NOMO-1 treated with dmso at 0.1 percent for 144 hours (cell line): ENCODE measurements at regions not wholly inside any gene's neighbourhood (a gene's known extent, or its start where the extent isn't known, plus 50 kb on each side); places are given as distances from the start of the nearest gene placed in this dataset.

ENCODE experiments used
- DNase-seq: peaks from one replicate; lab custom pipeline; 2025; ENCODE audit not compliant: unreplicated experiment; lab: John Stamatoyannopoulos, UW

DNA sequence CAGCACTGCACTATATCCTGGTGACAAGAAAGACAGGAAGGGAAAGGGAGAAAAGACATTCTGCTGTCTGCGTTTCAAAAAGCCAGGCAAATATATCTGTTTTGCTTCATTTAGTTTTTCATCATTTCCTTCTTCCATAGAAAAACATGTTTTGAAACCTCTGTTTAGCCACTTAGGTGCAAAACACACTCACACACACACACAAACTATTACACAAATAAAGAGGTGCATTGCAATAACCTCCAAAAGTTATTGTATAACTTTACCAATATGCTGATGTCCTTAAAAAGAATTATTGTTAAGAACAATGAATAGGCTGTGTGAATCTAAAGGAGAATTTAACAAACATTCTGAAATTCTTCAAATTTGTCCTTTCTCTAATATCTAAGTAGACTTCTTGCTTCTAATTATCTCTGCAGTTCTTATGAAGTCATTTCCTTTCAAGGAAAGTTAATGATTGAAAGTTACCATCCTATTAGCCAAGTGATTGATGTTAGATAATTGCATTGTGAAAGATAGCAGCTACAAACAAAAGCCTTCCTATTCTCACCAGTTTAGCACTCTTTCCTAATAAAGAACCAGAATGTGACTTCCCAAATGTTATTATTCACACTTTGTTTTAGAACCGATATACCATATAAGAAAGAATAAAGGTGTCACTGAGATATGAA is 516.7 kb downstream of the KCNJ3 start:
- no peak for DNase-seq

DNA sequence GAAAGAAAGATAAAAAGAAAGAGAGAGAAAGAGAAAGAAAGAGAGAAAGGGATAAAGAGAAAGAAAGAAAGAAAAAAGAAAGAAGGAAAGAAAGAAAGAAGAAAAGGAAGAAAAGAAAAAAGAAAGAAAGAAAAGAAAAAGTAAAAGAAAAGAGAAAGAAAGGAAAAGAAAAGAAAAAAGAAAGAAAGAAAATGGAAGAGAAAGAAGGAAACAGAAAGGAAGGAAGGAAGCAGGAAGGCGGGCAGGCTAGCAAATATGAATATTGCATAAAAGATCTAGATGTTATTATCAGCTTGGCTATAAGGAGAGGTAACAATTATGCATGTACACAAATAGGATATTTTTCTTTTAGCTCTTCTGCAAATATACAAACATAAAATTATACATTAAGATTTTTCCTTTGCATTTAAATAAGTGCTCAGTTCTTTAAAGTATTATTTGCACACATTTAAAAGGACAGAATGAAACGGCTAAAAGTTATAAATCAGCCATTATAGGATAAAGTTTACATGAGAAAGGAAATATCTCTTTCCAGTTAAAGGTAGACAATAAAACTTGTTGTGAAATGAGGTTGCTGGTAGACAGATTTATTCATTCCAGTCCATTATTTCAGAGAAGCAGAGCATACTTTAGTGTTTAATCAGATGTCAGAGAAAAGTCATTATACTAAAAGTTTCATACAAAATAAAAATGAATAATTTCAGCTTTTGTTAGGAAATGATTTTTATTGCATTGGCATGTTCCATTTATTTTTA is 511.4 kb downstream of the KCNJ3 start:
- no peak for DNase-seq

DNA sequence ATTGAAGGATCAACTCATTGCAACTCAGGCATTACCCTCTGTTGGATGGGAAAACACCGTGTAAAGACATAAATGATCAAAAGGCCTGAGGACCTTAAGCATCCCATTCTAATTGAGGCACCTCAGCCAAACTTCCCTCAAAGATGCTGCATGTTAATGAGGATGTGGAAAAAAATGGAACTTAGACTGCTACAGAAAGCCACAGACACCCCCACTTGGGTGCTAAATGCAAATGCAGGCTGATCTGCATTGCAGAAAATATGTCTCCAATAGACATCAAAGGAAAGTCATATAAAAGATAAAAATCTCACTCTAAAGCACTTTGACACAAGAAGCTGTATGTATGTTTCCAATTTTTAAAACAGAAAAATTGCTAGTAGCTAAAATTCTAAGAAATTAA is 504.7 kb downstream of the KCNJ3 start:
- DNase-seq, result no peak

DNA sequence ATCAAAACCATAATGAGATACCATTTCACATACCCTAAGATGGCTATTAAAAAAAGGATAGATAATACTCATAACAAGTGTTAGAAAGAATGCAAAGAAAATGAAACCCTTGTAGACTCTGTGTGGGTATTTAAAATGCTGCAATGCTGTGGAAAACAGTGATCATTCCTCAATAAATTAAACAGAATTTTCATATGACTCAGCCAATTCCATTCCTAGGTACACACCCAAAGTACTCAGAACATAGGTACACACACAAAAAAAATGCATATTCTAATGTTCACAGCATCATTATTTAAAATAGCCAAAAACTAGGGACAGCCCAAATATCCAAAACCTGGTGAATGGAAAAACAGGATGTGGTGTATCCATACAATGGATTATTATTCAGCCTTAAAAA is 502.3 kb downstream of the KCNJ3 start:
- DNase-seq, result no peak

DNA sequence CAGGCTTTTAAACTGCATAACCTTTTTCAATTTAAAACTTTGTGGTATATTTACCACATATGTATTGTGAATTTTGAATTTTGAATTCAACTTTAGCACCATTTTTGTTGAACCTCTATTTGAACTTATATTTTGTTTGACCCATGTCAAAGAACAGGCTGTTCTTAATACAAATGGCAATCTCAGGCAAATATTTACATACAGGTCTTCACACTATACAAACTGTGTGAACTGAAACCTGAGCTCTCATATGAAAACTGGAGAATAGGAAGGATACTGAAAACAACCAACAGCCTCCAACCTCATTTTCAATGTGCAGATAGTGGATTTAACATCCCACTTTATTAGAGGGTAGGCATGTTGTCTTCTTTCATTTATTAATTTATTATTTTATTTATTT is 491.8 kb downstream of the KCNJ3 start:
- no peak for DNase-seq

DNA sequence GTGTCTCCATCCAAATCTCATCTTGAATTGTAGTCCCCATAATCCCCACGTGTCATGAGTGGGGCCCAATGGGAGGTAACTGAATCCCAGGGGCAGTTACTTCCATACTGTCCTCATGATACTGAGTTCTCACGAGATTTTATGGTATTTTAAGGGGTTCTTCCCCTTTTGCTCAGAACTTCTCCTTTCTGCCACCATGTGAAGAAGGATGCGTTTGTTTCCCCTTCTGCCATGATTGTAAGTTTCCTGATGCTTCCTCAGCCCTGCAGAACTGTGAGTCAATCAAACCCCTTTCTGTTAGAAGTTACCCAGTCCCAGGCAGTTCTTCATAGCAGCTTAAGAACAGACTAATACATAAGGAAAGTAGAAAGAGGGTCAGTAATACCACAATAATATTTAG is 480.4 kb downstream of the KCNJ3 start:
- DNase-seq, result no peak

DNA sequence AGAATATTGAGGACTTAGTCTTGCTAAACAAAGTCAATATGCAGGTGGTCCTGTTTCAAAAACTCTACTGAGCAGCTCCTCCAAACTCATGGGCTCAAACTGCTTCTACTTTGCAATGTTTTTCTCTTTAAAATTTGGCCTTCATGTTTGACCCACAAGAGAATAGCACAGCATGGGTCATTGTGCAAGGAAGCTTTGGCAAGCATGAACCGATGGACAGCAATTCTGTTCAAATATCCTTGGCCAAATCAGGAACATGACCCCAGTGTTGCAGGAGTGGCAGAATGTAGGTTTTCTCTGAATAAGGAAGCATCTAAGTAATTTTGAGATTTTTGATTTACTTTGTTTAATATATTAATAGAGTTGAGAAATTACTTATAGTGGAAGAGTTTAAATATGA is 477.9 kb downstream of the KCNJ3 start:
- no peak for DNase-seq

DNA sequence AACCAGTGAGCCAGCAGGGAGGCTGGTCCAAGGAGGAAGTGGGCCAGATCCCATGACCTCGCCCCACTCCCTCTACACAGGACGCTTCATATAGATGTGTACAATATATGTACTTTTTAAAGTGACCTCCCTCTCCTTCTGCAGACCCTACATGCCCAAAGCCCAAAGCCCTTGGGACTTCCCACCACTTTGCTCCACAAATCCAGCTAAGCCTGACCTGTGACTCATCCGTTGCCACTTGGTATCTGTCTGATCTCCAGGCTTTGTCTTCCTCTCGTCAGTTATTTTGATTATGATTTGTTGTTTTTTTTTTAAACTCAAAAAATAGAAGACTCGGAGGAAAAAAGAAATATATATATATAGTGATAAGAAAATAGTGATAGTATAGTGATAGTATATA is 470.8 kb downstream of the KCNJ3 start:
- DNase-seq, result no peak

DNA sequence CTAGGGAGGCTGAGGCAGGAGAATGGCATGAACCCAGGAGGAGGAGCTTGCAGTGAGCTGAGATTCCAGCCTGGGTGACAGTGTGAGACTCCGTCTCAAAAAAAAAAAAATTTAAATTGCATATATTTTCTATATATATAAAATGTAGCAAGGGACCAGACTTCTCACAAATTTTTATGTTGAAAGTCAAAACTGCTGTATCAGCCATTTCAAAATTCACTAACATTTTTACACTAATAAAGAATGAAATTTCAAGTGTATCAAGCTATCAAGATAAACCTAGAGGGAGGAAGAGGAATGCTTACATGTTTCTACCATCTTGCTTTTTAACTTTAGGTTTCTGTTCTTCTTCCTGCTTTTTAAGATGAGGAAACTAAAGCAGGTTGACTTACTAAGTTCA is 464.0 kb downstream of the KCNJ3 start:
- DNase-seq, result no peak

DNA sequence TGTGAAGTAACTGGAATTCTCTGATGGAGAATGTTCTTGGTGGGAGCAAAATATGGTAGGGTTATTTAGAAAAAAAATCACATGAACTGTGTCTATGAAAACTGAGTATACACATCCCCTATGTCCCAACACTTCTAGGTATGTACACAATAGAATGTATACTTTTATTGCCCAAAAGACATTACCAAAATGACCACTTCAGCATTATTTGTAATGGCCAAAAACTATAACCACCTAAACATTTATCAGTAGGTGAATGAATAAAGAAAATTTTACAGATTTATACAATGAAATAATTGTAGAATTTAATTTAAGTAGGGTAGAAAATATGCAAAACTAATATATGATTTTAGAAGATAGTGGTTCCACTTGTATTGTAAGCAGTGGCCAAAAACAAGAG is 462.8 kb downstream of the KCNJ3 start:
- DNase-seq, result no peak

DNA sequence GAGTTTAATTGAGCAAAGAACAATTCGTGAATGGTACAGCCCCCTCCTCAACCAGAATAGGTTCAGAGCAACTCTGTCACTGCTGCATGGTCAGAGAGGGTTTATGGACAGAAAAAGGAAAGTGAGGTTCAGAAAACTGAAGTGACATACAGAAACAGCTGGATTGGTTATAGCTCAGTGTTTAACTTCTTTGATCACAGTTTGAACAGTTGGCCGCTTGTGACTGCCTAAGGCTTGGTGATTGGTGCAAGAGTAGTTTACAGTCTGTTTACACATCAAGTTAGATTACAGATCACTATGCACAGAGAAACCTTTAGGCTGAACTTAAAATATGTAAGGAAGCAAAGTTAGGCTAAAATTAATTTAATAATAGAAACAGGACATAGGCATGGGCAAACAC is 459.2 kb downstream of the KCNJ3 start:
- no peak for DNase-seq

DNA sequence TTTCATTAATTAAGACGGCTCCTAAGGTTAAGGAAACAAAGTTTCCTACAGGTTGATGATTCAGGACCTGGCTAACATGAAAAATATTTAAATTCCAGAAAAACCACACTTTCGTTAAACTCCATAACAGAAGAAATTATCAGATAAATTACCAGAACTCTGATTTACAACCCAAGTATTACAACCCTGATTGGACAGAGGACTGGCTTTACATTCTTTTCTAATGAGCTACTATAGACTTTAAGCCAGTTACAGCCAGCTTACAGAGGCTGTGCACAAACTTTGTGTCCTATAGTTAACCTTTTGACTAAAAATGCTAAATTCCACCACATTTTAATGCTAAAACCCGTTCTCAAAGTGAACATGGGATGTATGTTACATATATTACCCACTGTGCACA is 458.6 kb downstream of the KCNJ3 start:
- no peak for DNase-seq

DNA sequence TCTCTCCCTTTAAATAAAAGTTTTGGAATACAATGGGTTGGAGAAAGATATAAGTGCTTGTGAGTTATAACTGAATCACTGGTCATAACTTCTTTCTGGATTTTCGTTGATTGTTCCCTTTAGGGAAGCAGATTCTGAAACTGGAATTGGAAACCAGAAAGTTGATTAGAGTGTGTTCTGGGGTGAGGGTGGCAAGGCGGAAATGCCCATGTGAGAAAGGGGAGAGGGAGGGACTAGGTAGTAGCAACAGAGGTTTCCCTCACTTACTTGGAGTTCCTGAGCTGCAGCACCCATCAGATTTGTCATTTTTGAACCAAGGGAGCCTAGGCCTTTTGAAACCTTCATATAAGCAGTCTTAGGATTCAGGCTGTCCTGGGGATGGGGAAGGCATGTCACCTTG is 453.4 kb downstream of the KCNJ3 start:
- no peak for DNase-seq

DNA sequence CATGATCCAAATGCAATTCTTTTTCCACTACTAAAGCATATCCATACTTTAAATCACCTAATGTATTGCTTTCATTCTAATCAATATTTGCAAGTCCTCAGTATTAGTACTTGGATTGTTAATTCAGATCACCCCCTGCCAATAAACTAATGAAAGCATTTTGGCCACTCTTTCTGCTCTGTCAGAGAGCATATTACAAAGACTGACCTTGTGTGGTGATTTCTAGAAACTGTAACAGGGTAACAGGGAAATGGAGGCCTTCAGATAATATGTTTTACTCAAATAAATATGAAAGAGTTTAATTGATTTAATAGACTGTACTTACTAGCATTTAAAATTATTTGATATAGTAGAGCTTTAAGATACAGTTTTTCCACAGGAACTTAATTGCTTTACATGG is 453.0 kb downstream of the KCNJ3 start:
- no peak for DNase-seq

DNA sequence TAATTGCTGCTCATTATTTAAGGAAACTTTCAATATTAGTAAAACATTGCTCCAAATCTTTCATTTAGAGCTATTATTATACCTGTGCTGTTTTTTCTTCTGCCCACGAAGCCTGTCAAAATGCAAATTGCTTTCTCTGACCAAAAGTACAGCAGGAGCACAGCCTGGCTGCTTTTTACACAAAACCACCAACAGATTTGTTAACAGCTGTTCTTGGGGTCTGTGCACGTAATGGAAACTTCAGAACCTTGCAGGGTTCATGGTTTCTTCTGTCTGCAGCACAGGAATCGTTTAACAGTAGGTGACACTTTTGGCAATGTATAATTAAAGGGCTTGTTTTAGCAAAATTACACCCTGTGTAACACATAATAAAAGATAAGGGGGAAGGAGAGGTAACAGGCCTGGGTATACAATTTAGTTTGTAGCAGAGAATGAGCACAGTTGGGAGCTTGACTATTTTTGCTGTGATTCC is 447.3 kb downstream of the KCNJ3 start:
- DNase-seq, result no peak

DNA sequence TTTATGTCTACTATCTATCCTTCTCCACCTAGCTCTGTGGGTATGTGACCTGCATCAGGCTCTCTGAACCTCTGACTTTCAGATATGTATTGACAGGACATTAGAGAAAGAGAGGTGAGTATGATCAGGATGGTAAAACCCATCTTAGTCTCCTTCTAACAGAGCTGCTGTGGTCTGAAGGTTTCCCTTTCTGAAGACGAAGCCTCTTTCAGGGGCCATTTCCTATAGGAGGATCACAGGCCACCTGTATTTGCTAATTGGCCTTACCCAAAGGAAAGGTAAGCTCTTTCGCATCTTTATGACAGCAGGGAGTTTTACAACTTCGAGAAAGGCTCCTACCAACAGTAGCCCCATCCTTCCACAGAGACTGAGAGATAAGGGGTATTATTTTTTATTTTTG is 442.9 kb downstream of the KCNJ3 start:
- no peak for DNase-seq

DNA sequence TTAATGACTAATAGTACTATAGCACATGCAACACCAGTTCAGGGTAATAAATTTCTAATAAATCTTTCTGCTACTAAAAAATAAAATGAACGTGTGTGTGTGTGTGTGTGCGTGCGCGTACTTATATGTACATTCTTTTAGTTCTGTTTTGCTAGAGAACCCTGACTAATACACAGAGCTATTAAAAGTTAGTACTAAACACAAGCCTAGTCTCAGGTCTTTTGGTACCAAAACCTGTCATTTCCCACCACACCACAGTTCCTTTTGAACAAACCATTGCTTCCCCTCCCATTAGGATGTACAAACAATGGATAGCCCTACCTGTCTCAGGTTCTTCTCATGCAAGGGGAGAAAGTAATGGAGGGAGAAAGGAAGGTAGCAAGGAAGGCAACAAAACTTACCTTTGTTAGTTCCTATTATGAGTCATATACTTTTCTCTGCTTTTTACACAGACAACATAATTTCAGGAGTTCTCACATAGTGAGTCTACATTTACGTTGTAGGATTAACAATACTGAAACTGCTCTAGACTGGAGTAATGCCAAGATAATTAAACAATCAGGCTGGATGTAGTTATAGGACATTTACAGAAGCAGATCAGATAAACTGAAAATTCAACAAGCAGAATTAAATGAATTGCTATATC is 427.2 kb downstream of the KCNJ3 start:
- no peak for DNase-seq

DNA sequence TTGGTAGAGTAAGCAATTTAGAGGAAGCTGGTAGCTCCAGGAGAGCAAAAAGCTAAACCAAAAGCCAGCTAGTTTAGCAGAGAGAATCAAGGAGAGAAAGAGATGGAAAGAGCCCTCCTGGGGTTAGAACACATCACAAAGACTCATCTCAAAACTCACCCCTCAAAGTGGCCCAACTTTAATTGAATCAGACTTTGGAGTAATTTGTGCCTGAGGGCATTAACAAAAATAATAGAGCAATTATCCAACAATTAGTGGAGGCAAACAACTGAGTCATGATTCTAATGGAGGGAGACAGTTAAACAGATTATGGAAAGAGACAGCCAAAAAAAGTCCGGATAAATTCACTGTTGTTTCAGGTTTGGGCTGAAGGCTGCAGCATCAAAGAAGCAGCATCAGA is 417.4 kb downstream of the KCNJ3 start:
- DNase-seq, result no peak

DNA sequence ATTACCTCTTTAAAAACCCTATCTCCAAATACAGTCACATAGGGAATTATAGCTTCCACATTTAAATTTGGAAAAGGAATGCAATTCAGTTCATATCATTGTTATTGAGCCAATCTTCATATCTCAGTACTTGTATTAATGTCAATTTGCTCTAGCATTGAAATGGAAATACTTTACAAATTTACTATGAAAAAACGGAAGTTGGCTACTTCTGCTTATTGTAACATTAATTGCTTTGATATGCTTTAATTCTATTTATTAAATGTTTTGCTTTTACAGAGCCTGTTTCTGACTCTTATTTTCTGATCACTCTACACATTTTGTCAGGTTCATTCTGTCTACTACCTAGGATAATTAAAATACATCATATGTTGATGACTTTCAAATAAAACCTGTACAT is 412.6 kb downstream of the KCNJ3 start:
- no peak for DNase-seq

DNA sequence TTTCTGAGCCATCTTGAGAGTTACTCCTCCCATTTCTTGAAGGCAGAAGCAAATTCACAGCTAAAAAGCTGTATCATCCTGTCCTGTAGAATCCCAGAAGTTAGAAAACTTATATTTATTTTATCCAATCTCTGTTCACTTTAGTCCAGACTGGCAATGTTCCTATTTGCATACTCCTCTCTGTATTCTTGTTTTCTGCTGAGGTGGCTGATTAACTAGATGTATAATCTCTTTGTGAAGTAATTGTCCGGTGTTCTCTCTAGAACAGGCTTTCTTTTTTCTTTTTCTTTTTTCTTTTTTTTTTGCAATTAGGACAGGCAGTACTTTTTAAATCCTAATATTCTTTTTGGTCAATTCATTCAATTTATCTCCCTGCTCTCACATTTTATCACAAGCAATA is 411.0 kb downstream of the KCNJ3 start:
- no peak for DNase-seq

DNA sequence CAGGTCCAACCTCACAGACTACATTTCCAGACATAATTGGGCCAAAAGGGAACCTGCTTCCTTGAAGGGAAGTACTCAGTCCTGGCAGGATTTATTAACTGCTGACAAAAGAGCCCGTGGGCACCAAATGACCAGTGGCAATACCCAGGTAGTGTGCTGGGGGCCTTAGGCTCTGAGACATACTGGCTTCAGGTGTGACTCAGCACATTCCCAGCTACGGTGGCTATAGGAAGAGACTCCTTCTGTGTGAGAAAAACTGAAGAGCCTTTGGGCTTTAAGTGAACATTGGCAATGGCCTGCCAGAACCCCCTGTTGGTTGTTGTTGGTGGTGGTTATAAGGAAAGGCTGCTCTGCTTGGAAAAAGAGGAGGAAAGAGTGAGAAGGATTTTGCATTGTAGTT is 401.8 kb downstream of the KCNJ3 start:
- DNase-seq, result no peak

DNA sequence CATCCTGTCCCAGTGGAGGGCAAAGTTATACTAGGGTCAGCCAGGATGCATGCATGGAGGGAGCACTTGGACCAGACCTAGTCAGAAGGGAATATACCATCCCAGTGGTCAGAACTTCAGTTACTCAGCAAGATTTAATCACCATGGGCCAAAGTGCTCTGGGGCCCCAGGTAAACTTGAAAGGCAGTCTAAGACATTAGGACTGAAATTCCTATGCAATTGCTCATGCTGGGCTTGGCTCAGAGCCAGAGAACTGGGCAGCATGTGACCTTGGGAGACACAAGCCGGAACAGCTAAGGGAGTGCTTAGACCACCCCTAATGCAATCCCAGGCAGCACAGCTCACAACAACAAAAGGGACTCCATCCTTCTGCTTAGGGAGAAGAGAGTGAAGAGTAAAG is 401.3 kb downstream of the KCNJ3 start:
- DNase-seq, result no peak
